ENCODE measurements at regions not wholly inside any gene's neighbourhood (a gene's known extent, or its start where the extent isn't known, plus 50 kb on each side); places are given as distances from the start of the nearest gene placed in this dataset.

DNA sequence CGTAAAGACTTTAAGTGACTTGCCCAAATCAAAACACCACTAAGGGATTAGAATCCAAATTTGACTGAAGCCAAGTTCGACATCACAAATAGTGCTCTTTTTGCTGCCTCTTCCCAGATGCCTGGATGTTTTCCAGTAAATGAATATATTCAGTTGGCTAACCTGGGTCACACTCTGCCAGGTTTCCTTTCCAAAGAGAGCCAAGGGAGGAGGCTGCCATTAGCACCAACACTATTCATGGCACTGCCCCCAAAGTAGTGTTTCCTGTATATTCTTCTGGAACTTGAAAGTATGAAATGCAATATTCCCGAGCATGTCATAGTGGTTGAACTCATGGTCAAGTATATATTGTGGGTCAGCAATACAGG is 219.3 kb upstream of the UBASH3B start:
- Histone ChIP-seq H3K27ac (no peak overlapping the region), H3K9me3 (no peaks in the 10 kb centered on the region), H3K4me3 (no peak overlapping the region), H3K4me1 (peaks cover 0 to 14% (median 7%) of the 10 kb centered on the region in 6 donors), H3K36me3 (no peaks in the 10 kb centered on the region), H3K27me3 (replicated peaks in 1 of 7) (peaks cover 4 to 29% (median 10%) of the 10 kb centered on the region in 7 donors)
- TF ChIP-seq POLR2A (IDR thresholded peaks at IDR 0.05) (no peak), POLR2AphosphoS5 (IDR thresholded peaks at IDR 0.05) (no peak)
- TF ChIP-seq, protein P1, sequence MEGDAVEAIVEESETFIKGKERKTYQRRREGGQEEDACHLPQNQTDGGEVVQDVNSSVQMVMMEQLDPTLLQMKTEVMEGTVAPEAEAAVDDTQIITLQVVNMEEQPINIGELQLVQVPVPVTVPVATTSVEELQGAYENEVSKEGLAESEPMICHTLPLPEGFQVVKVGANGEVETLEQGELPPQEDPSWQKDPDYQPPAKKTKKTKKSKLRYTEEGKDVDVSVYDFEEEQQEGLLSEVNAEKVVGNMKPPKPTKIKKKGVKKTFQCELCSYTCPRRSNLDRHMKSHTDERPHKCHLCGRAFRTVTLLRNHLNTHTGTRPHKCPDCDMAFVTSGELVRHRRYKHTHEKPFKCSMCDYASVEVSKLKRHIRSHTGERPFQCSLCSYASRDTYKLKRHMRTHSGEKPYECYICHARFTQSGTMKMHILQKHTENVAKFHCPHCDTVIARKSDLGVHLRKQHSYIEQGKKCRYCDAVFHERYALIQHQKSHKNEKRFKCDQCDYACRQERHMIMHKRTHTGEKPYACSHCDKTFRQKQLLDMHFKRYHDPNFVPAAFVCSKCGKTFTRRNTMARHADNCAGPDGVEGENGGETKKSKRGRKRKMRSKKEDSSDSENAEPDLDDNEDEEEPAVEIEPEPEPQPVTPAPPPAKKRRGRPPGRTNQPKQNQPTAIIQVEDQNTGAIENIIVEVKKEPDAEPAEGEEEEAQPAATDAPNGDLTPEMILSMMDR (IDR thresholded peaks at IDR 0.05 in 8 of 11, conservative IDR thresholded peaks at IDR 0.05 in 3 of 11), result no peak
- no peak for DNase-seq
- WGBS, 5 donors, result 73 to 91% (median 87%) methylated on average over 3 of the region's 3 CpGs
- intact Hi-C loops (cut with DNase I; ENCODE audit: low total_unique reads), result no loop called here

- Histone ChIP-seq H3K9me3 (no peaks in the 10 kb centered on the region), H3K4me3 (no peak overlapping the region), H3K27me3 (replicated peaks in 1 of 7) (peaks cover 4 to 24% (median 10%) of the 10 kb centered on the region in 7 donors), H3K4me1 (peaks cover 0 to 9% (median 5%) of the 10 kb centered on the region in 6 donors), H3K36me3 (no peaks in the 10 kb centered on the region), H3K27ac (no peak overlapping the region)
- WGBS, 5 donors, result 90 to 94% (median 91%) methylated on average over 7 of the region's 7 CpGs
- intact Hi-C loops (cut with DNase I; ENCODE audit: low total_unique reads), result no loop called here
- no peak for DNase-seq
- TF ChIP-seq POLR2AphosphoS5 (IDR thresholded peaks at IDR 0.05) (no peak), POLR2A (IDR thresholded peaks at IDR 0.05) (no peak)
- TF ChIP-seq, protein P1 (IDR thresholded peaks at IDR 0.05 in 8 of 11, conservative IDR thresholded peaks at IDR 0.05 in 3 of 11), result no peak
These were observed 219.9 kb upstream of the UBASH3B start for GRCh38 chr11:122435540-122436187.

DNA sequence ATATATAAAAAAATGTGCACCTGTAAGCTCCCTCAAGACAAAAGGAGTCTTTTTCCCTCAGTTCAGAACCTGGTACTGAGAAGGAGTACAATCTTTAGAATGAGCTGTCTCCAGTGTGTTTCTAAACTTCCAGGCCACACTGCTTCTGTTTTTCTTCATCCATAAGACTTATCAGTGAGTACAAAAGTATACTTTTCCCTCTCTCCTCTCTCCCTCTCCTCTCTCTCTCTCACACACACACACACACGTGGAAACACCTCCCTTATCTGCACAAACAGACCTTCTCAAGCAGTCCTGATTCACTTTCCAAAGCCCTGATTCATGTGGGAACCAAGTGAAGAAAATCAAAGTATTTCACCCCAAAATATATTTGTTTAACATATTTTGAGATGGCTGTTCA is 220.7 kb upstream of the UBASH3B start:
- no peak for DNase-seq
- Histone ChIP-seq H3K4me1 (peaks cover 0 to under 1% (median 0%) of the 10 kb centered on the region in 6 donors), H3K27ac (no peak overlapping the region), H3K27me3 (replicated peaks in 1 of 7) (peaks cover 0 to 15% (median 5%) of the 10 kb centered on the region in 7 donors), H3K4me3 (no peak overlapping the region), H3K9me3 (no peaks in the 10 kb centered on the region), H3K36me3 (no peaks in the 10 kb centered on the region)
- intact Hi-C loops (cut with DNase I; ENCODE audit: low total_unique reads), result no loop called here
- TF ChIP-seq, protein P1 (IDR thresholded peaks at IDR 0.05 in 8 of 11, conservative IDR thresholded peaks at IDR 0.05 in 3 of 11), result no peak
- TF ChIP-seq POLR2A (IDR thresholded peaks at IDR 0.05) (no peak), POLR2AphosphoS5 (IDR thresholded peaks at IDR 0.05) (no peak)
- 15 to 29% (median 24%) methylated on average over 1 of the region's 1 CpG for WGBS, 5 donors

DNA sequence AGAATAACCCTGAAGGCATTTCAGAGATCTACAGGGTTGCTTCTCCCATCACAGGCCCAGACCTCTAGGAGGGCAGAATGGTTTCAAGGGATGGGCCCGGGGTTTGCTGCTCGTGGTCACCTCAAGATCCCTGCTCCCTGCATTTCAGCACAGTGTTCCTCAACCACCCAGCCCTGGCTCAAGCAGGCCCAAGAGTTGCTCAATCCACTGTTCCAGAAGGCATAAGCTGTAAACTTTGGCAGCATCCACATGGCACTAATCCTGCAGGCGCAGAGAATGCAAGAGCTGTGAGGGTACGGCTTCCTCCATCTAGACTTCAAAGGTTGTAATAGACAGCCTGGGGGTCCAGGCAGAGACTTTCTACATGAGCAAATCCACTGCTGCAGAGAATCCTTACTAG is 225.0 kb upstream of the UBASH3B start:
- DNase-seq, result no peak
- Histone ChIP-seq H3K36me3 (no peaks in the 10 kb centered on the region), H3K27me3 (replicated peaks in 1 of 7) (no peaks in the 10 kb centered on the region), H3K9me3 (no peaks in the 10 kb centered on the region), H3K4me3 (no peak overlapping the region), H3K4me1 (no peaks in the 10 kb centered on the region), H3K27ac (no peak overlapping the region)
- 81 to 96% (median 95%) methylated on average over 3 to 4 of the region's 4 CpGs for WGBS, 5 donors
- TF ChIP-seq POLR2AphosphoS5 (IDR thresholded peaks at IDR 0.05) (no peak), POLR2A (IDR thresholded peaks at IDR 0.05) (no peak)
- TF ChIP-seq, protein P1 (IDR thresholded peaks at IDR 0.05 in 8 of 11, conservative IDR thresholded peaks at IDR 0.05 in 3 of 11), result no peak
- intact Hi-C loops (cut with DNase I; ENCODE audit: low total_unique reads), result no loop called here
